Kasumi-1 (cell line): ENCODE measurements at regions not wholly inside any gene's neighbourhood (a gene's known extent, or its start where the extent isn't known, plus 50 kb on each side); places are given as distances from the start of the nearest gene placed in this dataset.
"Not testable (repeated sequence)": the region's sequence is repeated elsewhere in the genome, so short reads cannot be mapped to it uniquely, and the experiment has no call there.

Source experiments
- DNase-seq, 2 experiments: peaks; one replicate each; lab custom pipeline; 2025; lab: John Stamatoyannopoulos, UW

- no peak for DNase-seq
Observed at GRCh38 chr6:155778336-155778735, 322.7 kb upstream of the NOX3 start.

GRCh38 chr6:155771822-155772221 lies 316.2 kb upstream of the NOX3 start:
- no peak for DNase-seq

- no peak for DNase-seq
Observed at GRCh38 chr6:155770856-155771255, 315.2 kb upstream of the NOX3 start.

GRCh38 chr6:155770313-155770712 lies 314.7 kb upstream of the NOX3 start:
- no peak for DNase-seq

GRCh38 chr6:155765275-155766194 lies 309.9 kb upstream of the NOX3 start:
- DNase-seq, result no peak

- DNase-seq, result no peak
Observed at GRCh38 chr6:155762649-155763048, 307.0 kb upstream of the NOX3 start.

- DNase-seq, result no peak
Observed at GRCh38 chr6:155755452-155755851, 299.8 kb upstream of the NOX3 start.

- DNase-seq, result not testable (repeated sequence)
Observed at GRCh38 chr6:155748778-155749177, 293.1 kb upstream of the NOX3 start.

- DNase-seq, result no peak
Observed at GRCh38 chr6:155747491-155747890, 291.9 kb upstream of the NOX3 start.

GRCh38 chr6:155740781-155741399 lies 285.3 kb upstream of the NOX3 start:
- DNase-seq, result no peak

- DNase-seq, result no peak
Observed at GRCh38 chr6:155738602-155739105, 283.0 kb upstream of the NOX3 start.

GRCh38 chr6:155717374-155717773 lies 261.7 kb upstream of the NOX3 start:
- DNase-seq, result peak; percentile 62 to 76

GRCh38 chr6:155710704-155711103 lies 255.1 kb upstream of the NOX3 start:
- no peak for DNase-seq

GRCh38 chr6:155709262-155709661 lies 253.6 kb upstream of the NOX3 start:
- no peak for DNase-seq

- DNase-seq, result no peak
Observed at GRCh38 chr6:155708100-155708499, 252.5 kb upstream of the NOX3 start.

GRCh38 chr6:155706806-155707205 lies 251.2 kb upstream of the NOX3 start:
- DNase-seq, result no peak

GRCh38 chr6:155706341-155706740 lies 250.7 kb upstream of the NOX3 start:
- peak; percentile 19 for DNase-seq

GRCh38 chr6:155701342-155701741 lies 245.7 kb upstream of the NOX3 start:
- DNase-seq, result no peak

- DNase-seq, result no peak
Observed at GRCh38 chr6:155695495-155695894, 239.9 kb upstream of the NOX3 start.

- no peak for DNase-seq
Observed at GRCh38 chr6:155694419-155694790, 238.8 kb upstream of the NOX3 start.

- DNase-seq, result no peak
Observed at GRCh38 chr6:155693573-155694418, 238.2 kb upstream of the NOX3 start.

GRCh38 chr6:155690820-155691219 lies 235.2 kb upstream of the NOX3 start:
- no peak for DNase-seq
